Loucy (cell line): ENCODE measurements at regions not wholly inside any gene's neighbourhood (a gene's known extent, or its start where the extent isn't known, plus 50 kb on each side); places are given as distances from the start of the nearest gene placed in this dataset.

Experiments
- CTCF ChIP-seq: fragments of 200-600 bp; sonication (generic); conservative IDR thresholded peaks from 2 replicates; pipeline ENCODE4 v1.5.1; 2014; ENCODE audit warnings: mild to moderate bottlenecking, antibody characterized with exemption, low read length
- EZH2phosphoT487 ChIP-seq: fragments of 200-600 bp; IDR thresholded peaks from 2 replicates; pipeline ENCODE4 v1.6.1; 2018; ENCODE audit warnings: antibody characterized with exemption, mild to moderate bottlenecking, moderate library complexity, borderline replicate concordance

DNA sequence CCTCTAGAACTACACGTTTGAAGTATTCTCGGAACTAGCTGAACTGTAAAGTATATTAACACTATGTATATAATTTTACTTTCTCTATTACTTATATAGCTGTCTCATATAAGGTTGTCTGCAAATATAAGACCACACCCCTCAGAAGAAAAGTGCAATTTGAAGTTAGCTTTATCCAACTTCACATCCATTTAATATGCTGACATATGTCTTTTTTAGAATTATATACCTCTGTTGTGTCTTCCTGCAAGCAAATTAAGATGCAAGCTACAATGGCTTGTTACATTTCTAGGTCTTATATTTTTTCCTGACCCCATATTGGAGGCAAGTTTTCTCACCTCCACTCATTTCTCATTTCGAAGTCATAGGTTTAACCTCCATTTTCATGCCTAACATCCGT is 349.0 kb upstream of the AGA start:
- TF ChIP-seq CTCF (no peak), EZH2phosphoT487 (no peak)
